HEK293T (cell line): ENCODE measurements at regions not wholly inside any gene's neighbourhood (a gene's known extent, or its start where the extent isn't known, plus 50 kb on each side); places are given as distances from the start of the nearest gene placed in this dataset.
"Not testable (repeated sequence)": the region's sequence is repeated elsewhere in the genome, so short reads cannot be mapped to it uniquely, and the experiment has no call there.

ENCODE experiments used
- CTCF ChIA-PET: fragments of 350-600 bp; formaldehyde crosslinking; extraction: SDS; loops from one replicate; lab custom pipeline; 2021; ENCODE audit warnings: antibody characterized with exemption, inconsistent platforms; lab: Yijun Ruan, JAX
- POLR2A ChIA-PET: fragments of 350-600 bp; formaldehyde crosslinking; extraction: SDS; loops from one replicate; lab custom pipeline; 2020; ENCODE audit warnings: antibody characterized with exemption, inconsistent platforms; lab: Yijun Ruan, JAX
- DNase-seq: peaks from one replicate; pipeline ENCODE4 v3.0.0; 2012; ENCODE audit warnings: mixed read lengths; ENCODE audit errors: extremely low spot score
- ARNT ChIP-seq: fragments of 450-650 bp; IDR thresholded peaks from 2 replicates; pipeline ENCODE4 v1.6.1; 2017; ENCODE audit warnings: mild to moderate bottlenecking
- BHLHE40 ChIP-seq: fragments of 450-650 bp; IDR thresholded peaks from 2 replicates; pipeline ENCODE4 v1.6.1; 2016; ENCODE audit warnings: mild to moderate bottlenecking, moderate library complexity, borderline replicate concordance
- CTBP1 ChIP-seq: fragments of 450-650 bp; IDR thresholded peaks from 2 replicates; pipeline ENCODE4 v1.6.1; 2016; ENCODE audit warnings: borderline replicate concordance
- ELF4 ChIP-seq: fragments of 450-650 bp; IDR thresholded peaks from 2 replicates; pipeline ENCODE4 v1.6.1; 2017; ENCODE audit warnings: antibody characterized with exemption
- FOXA1 ChIP-seq: fragments of 450-650 bp; IDR thresholded peaks from 2 replicates; pipeline ENCODE4 v1.6.1; 2016; ENCODE audit warnings: mild to moderate bottlenecking
- FOXK2 ChIP-seq: fragments of 450-650 bp; IDR thresholded peaks from 2 replicates; pipeline ENCODE4 v1.6.1; 2016; ENCODE audit warnings: mild to moderate bottlenecking
- FOXM1 ChIP-seq: fragments of 450-650 bp; IDR thresholded peaks from 2 replicates; pipeline ENCODE4 v1.6.1; 2017; ENCODE audit warnings: mild to moderate bottlenecking, borderline replicate concordance
- HDGF ChIP-seq: fragments of 450-650 bp; IDR thresholded peaks from 2 replicates; pipeline ENCODE4 v1.6.1; 2017; ENCODE audit warnings: antibody characterized with exemption, borderline replicate concordance
- L3MBTL2 ChIP-seq: fragments of 450-650 bp; conservative IDR thresholded peaks from 2 replicates; pipeline ENCODE4 v1.6.1; 2016; ENCODE audit warnings: mild to moderate bottlenecking
- LEF1 ChIP-seq: fragments of 450-650 bp; IDR thresholded peaks from 2 replicates; pipeline ENCODE4 v1.6.1; 2017; ENCODE audit warnings: mild to moderate bottlenecking, borderline replicate concordance
- NFRKB ChIP-seq: fragments of 450-650 bp; IDR thresholded peaks from 2 replicates; pipeline ENCODE4 v1.6.1; 2016; ENCODE audit warnings: mild to moderate bottlenecking, moderate library complexity
- SP1 ChIP-seq: fragments of 450-650 bp; IDR thresholded peaks from 2 replicates; pipeline ENCODE4 v1.6.1; 2017
- SUZ12 ChIP-seq: fragments of 450-650 bp; IDR thresholded peaks from 2 replicates; pipeline ENCODE4 v1.6.1; 2016; ENCODE audit warnings: mild to moderate bottlenecking
- TARDBP ChIP-seq: fragments of 450-650 bp; IDR thresholded peaks from 2 replicates; pipeline ENCODE4 v1.6.1; 2016
- ZNF384 ChIP-seq: fragments of 450-650 bp; IDR thresholded peaks from 2 replicates; pipeline ENCODE4 v1.6.1; 2016
- TF ChIP-seq, protein P1 (sequence below): fragments of 450-650 bp; IDR thresholded peaks from 2 replicates; pipeline ENCODE4 v1.6.1; 2016

DNA sequence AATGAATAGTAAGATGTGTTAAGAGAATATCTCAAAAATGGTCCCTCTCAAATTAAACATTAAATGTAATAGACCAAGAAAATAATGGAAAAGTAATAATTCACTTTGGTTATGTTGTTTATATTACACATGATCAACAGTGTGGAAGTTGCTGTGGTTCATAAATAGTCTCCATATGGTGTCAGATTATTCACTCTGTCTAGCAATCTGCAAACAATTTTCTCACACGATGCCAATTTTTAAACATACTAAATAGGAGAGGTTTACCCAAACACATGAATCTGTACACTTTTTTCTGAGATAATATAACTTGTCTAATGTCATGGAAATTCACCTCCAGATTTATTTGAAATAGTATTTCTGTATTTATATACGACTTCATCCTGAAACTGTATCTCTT, 217.4 kb upstream of the FBXL7 start:
- CTCF ChIA-PET, result no interaction called here
- POLR2A ChIA-PET, result no interaction called here
- TF ChIP-seq FOXM1, result no peak
- no peak for TF ChIP-seq SUZ12
- TF ChIP-seq ELF4, result no peak
- TF ChIP-seq FOXK2, result no peak
- no peak for TF ChIP-seq TARDBP
- no peak for TF ChIP-seq CTBP1
- no peak for TF ChIP-seq L3MBTL2
- TF ChIP-seq FOXA1, result no peak
- TF ChIP-seq HDGF, result no peak
- TF ChIP-seq LEF1, result no peak
- TF ChIP-seq BHLHE40, result no peak
- TF ChIP-seq SP1, result no peak
- TF ChIP-seq NFRKB, result no peak
- TF ChIP-seq ZNF384, result no peak
- TF ChIP-seq, protein P1, sequence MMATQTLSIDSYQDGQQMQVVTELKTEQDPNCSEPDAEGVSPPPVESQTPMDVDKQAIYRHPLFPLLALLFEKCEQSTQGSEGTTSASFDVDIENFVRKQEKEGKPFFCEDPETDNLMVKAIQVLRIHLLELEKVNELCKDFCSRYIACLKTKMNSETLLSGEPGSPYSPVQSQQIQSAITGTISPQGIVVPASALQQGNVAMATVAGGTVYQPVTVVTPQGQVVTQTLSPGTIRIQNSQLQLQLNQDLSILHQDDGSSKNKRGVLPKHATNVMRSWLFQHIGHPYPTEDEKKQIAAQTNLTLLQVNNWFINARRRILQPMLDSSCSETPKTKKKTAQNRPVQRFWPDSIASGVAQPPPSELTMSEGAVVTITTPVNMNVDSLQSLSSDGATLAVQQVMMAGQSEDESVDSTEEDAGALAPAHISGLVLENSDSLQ, result no peak
- no peak for TF ChIP-seq ARNT
- no peak for DNase-seq

DNA sequence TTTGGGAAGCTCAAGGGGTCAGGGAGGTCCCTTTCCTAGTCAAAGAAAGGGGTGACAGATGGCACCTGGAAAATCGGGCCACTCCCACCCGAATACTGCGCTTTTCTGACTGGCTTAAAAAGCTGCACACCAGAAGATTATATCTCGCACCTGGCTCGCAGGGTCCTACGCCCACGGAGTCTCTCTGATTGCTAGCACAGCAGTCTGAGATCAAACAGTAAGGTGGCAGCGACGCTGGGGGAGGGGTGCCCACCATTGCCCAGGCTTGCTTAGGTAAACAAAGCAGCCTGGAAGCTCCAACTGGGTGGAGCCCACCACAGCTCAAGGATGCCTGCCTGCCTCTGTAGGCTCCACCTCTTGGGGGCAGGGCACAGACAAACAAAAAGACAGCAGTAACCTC, 228.4 kb upstream of the FBXL7 start:
- CTCF ChIA-PET, POLR2A ChIA-PET, DNase-seq: not testable (repeated sequence)

GRCh38 chr5:15267966-15268365, 232.0 kb upstream of the FBXL7 start:
- CTCF ChIA-PET, result no interaction called here
- POLR2A ChIA-PET, result no interaction called here
- TF ChIP-seq ELF4 (no peak), FOXK2 (no peak), LEF1 (no peak), SP1 (no peak), L3MBTL2 (no peak), TARDBP (no peak), HDGF (no peak), CTBP1 (no peak), ZNF384 (no peak), FOXA1 (no peak), SUZ12 (no peak), NFRKB (no peak), ARNT (no peak), BHLHE40 (no peak), FOXM1 (no peak)
- TF ChIP-seq, protein P1, result no peak
- no peak for DNase-seq

GRCh38 chr5:15266841-15267240, 233.1 kb upstream of the FBXL7 start:
- TF ChIP-seq ZNF384 (no peak), ELF4 (no peak), FOXK2 (no peak), NFRKB (no peak), FOXM1 (no peak), L3MBTL2 (no peak), BHLHE40 (no peak), FOXA1 (no peak), CTBP1 (no peak)
- TF ChIP-seq, protein P1, result no peak
- DNase-seq, result no peak
- CTCF ChIA-PET, result no interaction called here
- POLR2A ChIA-PET, result no interaction called here

- DNase-seq, result no peak
- CTCF ChIA-PET, result no interaction called here
- POLR2A ChIA-PET, result no interaction called here
- TF ChIP-seq SP1 (no peak), L3MBTL2 (no peak), FOXA1 (no peak), TARDBP (no peak), LEF1 (no peak), ELF4 (no peak), BHLHE40 (no peak), SUZ12 (no peak), ZNF384 (no peak), HDGF (no peak), FOXM1 (no peak), ARNT (no peak), CTBP1 (no peak), FOXK2 (no peak), NFRKB (no peak)
- TF ChIP-seq, protein P1, result no peak
Observed at GRCh38 chr5:15266229-15266628, 233.8 kb upstream of the FBXL7 start.

GRCh38 chr5:15263942-15264341, 236.0 kb upstream of the FBXL7 start:
- POLR2A ChIA-PET, result no interaction called here
- TF ChIP-seq TARDBP (no peak), CTBP1 (no peak), BHLHE40 (no peak), FOXM1 (no peak), SP1 (no peak), FOXK2 (no peak), LEF1 (no peak), ARNT (no peak), ELF4 (no peak), ZNF384 (no peak), SUZ12 (no peak), FOXA1 (no peak), HDGF (no peak), L3MBTL2 (no peak), NFRKB (no peak)
- TF ChIP-seq, protein P1, result no peak
- no peak for DNase-seq
- CTCF ChIA-PET, result no interaction called here
